HG02642 (cell line): ENCODE measurements at regions not wholly inside any gene's neighbourhood (a gene's known extent, or its start where the extent isn't known, plus 50 kb on each side); places are given as distances from the start of the nearest gene placed in this dataset.
A peak's percentile ranks its signal among the peaks of the same experiment; 100 is the strongest.
"Not testable (repeated sequence)": the region's sequence is repeated elsewhere in the genome, so short reads cannot be mapped to it uniquely, and the experiment has no call there.

Experiments used
- ATAC-seq: cut with Tn5 transposase; IDR thresholded peaks from one replicate; pipeline ENCODE4 v1.9.1; 2021; ENCODE audit warnings: mild to moderate bottlenecking; ENCODE audit not compliant: unreplicated experiment, poor library complexity

DNA sequence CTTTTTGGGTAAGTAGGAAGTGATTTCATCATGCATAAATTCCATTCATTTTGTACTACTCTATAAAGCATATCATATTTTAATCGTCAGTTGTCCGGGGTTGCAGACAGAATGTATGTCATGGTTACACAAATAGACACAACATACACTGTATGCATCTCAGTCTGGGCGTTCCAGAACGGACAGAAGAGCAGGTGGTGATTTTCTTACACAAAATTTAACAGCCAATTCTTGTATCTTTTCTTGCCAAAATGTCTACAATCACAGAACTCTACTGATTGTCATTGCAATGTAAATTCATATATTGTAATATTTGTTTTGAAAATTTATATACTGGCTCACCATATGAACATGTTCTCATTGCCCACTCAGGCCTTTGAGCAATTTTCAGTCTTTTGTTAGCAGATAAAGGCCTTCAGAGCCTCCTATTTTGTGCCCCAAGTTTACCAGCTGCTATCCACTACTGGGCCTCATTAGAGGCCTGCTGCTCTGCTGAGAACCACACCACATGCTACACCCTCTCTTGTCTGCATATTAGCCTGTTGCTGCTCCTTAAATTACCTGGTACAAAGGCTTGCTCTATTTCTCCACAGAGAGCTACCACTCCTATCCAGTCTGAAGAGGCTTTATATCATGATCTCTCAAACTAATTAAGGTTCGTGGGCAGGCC, 61.5 kb downstream of the PRDM13 start:
- no peak for ATAC-seq

DNA sequence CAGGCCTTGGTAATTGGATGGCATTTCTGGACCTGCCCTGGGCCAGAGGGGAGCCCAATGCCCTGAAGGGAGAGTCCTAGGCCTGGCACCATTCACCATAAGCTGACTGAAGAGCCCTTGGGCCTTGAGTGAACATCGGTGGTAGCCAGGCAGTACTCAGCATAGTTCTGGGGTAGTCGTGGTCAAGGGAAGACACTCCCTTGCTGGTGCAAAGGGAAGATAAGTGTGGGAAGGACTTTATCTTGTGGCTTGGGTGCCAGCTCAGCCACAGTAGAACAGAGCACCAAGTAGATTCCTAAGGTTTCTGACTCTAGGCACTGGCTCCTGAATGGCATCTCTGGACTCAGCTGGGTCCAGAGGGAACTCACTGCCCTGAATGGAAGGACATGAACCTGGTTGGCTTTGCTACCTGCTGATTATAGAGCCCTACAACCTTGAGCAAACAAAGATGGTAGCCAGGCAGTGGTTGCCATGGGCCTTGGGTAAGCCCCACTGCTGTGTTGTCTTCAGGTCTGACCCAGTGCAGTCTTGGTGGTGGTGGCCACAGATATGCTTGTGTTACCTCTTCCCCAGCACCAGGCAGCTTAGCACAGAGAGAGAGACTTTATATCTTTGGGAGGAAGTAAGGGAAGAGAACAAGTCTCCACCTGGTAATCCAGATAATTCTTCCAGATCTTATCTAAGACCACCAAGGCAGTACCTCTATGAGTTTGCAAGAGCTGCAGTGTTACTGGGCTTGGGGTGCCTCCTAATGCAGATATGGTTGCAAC, 83.5 kb downstream of the PRDM13 start:
- ATAC-seq: no peak

GRCh38 chr6:99702287-99702686, 95.7 kb downstream of the PRDM13 start:
- not testable (repeated sequence) for ATAC-seq

GRCh38 chr6:99709062-99709461, 102.4 kb downstream of the PRDM13 start:
- no peak for ATAC-seq

- ATAC-seq: no peak
These were observed 104.7 kb downstream of the PRDM13 start for GRCh38 chr6:99711302-99711701.

DNA sequence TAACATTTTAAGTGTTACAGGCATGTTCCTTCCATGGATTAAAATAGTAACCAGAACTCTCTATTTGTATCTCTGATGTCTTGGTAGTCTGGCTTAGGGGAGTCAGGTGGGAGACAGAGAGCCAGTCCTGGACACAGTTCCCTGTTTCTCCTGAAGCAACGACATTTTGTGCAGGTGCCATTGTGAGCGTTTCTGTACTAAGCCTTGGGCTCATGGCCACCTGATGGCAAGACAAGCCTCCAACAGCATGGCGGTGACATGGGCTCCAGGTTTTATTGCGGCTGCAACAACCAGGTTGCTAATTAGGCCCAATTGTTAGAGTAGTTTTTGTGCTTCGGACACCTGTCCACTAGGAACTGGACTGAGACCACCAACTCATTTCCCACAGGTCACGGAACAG, 105.3 kb downstream of the PRDM13 start:
- ATAC-seq: no peak

DNA sequence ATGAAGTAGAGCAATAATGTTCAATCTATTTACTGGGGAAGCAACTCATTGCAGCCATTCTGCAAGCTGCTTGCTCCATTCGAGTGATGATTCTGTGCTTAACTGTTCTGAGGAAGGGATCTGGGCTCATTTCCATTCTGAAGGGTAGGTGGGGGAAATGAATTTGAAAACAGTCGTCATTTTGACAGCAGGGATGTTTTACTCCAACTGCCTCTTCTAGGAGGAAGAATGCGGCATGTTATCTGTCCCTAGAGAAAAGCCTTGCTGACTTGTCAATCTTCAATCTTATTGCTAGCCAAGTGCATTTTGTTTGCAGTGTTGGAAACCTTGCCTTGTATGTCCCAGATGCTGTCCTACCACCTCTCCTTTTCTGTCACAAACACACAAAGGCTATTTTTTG, 105.9 kb downstream of the PRDM13 start:
- no peak for ATAC-seq

GRCh38 chr6:99722043-99722442, 115.4 kb downstream of the PRDM13 start:
- not testable (repeated sequence) for ATAC-seq

DNA sequence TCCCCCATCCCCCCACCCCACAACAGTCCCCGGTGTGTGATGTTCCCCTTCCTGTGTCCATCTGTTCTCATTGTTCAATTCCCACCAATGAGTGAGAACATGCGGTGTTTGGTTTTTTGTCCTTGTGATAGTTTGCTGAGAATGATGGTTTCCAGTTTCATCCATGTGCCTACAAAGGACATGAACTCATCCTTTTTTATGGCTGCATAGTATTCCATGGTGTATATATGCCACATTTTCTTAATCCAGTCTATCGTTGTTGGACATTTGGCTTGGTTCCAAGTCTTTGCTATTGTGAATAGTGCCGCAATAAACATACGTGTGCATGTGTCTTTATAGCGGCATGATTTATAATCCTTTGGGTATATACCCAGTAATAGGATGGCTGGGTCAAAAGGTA, 123.6 kb downstream of the PRDM13 start:
- ATAC-seq: not testable (repeated sequence)

- ATAC-seq: no peak
These were observed 129.7 kb downstream of the PRDM13 start for GRCh38 chr6:99736302-99736701.

DNA sequence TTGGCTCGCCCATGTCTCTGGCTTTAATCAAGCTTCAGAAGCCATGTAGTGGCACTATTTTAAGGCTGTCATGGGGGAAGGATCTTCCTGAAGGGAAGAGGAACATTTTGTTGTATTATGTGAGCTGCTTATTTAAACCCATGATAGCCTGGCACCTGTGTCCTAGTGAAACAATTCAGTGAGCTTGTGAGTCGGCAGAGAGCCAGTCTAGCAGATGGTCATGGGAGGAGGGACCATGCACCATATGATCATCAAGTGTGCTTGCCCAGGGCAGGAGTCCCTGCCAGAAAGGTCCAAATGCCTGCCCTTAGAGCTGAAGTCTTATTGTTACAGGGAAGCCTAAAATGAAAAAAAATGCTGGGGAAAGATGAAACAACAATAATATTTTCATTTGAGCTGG, 132.9 kb downstream of the PRDM13 start:
- ATAC-seq: no peak

- no peak for ATAC-seq
These were observed 134.5 kb downstream of the PRDM13 start for GRCh38 chr6:99741092-99741491.

- ATAC-seq: no peak
These were observed 137.0 kb downstream of the PRDM13 start for GRCh38 chr6:99743647-99744046.

GRCh38 chr6:99745651-99746050, 139.0 kb downstream of the PRDM13 start:
- no peak for ATAC-seq

DNA sequence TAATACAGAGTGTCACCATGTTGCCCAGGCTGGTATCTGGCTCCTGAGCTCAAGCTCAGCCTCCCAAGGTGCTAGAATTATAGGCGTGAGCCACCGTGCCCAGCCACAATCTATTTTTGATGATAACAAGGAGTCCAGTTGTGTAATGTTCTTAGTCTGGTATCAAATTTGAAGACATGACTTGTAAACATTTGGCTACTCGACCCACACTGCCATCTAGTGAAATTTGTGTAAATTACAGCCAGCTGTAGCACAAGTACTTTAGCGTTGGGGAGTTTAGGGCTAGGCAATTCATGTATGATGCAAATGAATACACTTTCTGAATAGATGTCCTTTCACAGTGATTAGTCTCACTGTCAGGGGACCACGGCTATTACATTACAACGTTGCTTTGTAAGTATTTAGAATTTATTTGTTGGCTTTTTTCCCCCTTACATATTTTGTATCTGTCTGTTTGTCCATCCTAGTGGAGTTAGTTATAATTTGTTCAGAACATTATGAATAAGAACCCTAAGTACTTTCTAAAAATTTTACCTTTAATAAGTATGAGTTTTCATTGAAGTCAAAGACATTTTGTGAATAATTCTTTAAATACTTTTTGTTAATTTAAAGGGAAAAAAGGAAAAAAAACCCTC, 139.7 kb downstream of the PRDM13 start:
- peak; percentile 87 for ATAC-seq

- ATAC-seq: no peak
These were observed 155.1 kb downstream of the PRDM13 start for GRCh38 chr6:99761711-99762110.

- ATAC-seq: no peak
These were observed 161.5 kb downstream of the PRDM13 start for GRCh38 chr6:99768166-99768565.

GRCh38 chr6:99779631-99780555, 173.3 kb downstream of the PRDM13 start:
- ATAC-seq: no peak

GRCh38 chr6:99780556-99780885, 173.9 kb downstream of the PRDM13 start:
- ATAC-seq: no peak

GRCh38 chr6:99789767-99790166, 183.1 kb downstream of the PRDM13 start:
- ATAC-seq: no peak

GRCh38 chr6:99790679-99791078, 184.0 kb downstream of the PRDM13 start:
- no peak for ATAC-seq
